ENCODE measurements at regions not wholly inside any gene's neighbourhood (a gene's known extent, or its start where the extent isn't known, plus 50 kb on each side); places are given as distances from the start of the nearest gene placed in this dataset.

- TF ChIP-seq CHD7 (IDR thresholded peaks at IDR 0.05; ENCODE audit: insufficient replicate concordance, low read length) (no peak), JUND (IDR thresholded peaks at IDR 0.05; ENCODE audit: low read length) (no peak), ASH2L (IDR thresholded peaks at IDR 0.05; ENCODE audit: low read length) (no peak), CBX8 (IDR thresholded peaks at IDR 0.05; ENCODE audit: borderline replicate concordance, low read depth, low read length) (no peak), GABPA (IDR thresholded peaks at IDR 0.05; ENCODE audit: borderline replicate concordance, insufficient read depth, low read length) (no peak), SUZ12 (IDR thresholded peaks at IDR 0.05; ENCODE audit: low read length) (no peak), FOSL1 (IDR thresholded peaks at IDR 0.05; ENCODE audit: insufficient read depth, low read depth, low read length) (no peak), NRF1 (IDR thresholded peaks at IDR 0.05; ENCODE audit: low read depth, low read length) (no peak), ATF3 (IDR thresholded peaks at IDR 0.05; ENCODE audit: insufficient read depth, low read depth, low read length) (no peak), POLR2AphosphoS5 (IDR thresholded peaks at IDR 0.05; ENCODE audit: low read depth, low read length) (no peak), RFX5 (IDR thresholded peaks at IDR 0.05; ENCODE audit: borderline replicate concordance, low read depth, low read length) (no peak)
These were observed 85.8 kb upstream of the GLS start (continued) for GRCh38 chr2:190794790-190795189.
